Tibial nerve (tissue), 4 donors: ENCODE measurements at regions not wholly inside any gene's neighbourhood (a gene's known extent, or its start where the extent isn't known, plus 50 kb on each side); places are given as distances from the start of the nearest gene placed in this dataset.

ENCODE experiments used
- DNase-seq, 2 donors: peaks; one replicate each; pipeline ENCODE4 v3.0.0-alpha.2; 2019; ENCODE audit warnings: low spot score in 2 of 2
- H3K27ac ChIP-seq, 4 donors: fragments of 200-600 bp; sonication (generic) in 3 of 4; one replicate each; pipeline ENCODE4 v1.5.1; 2017 to 2019; ENCODE audit warnings: mild to moderate bottlenecking in 1 of 4
- H3K27me3 ChIP-seq, 2 donors: fragments of 200-600 bp; sonication (generic) in 1 of 2; one replicate each; pipeline versions ENCODE4 v1.5.1 to v1.6.0; 2017 to 2019
- H3K36me3 ChIP-seq, 3 donors: fragments of 200-600 bp; sonication (generic); one replicate each; pipeline ENCODE4 v1.5.1; 2018 to 2019
- H3K4me1 ChIP-seq, 4 donors: fragments of 200-600 bp; sonication (generic) in 3 of 4; one replicate each; pipeline ENCODE4 v1.5.1; 2017 to 2019
- H3K4me3 ChIP-seq, 4 donors: fragments of 200-600 bp; sonication (generic) in 3 of 4; one replicate each; pipeline ENCODE4 v1.5.1; 2017 to 2019; ENCODE audit warnings: mild to moderate bottlenecking in 1 of 4, moderate library complexity in 1 of 4
- H3K9me3 ChIP-seq, 4 donors: fragments of 200-600 bp; sonication (generic) in 3 of 4; one replicate each; pipeline ENCODE4 v1.5.1; 2017 to 2019
- CTCF ChIP-seq, 5 experiments: fragments of 200-600 bp in 3 of 5; fragments of 450-650 bp in 2 of 5; sonication (generic) in 3 of 5; IDR thresholded peaks; one replicate each; pipeline ENCODE4 v1.5.1; 2016 to 2019; ENCODE audit warnings: antibody characterized with exemption in 5 of 5, mild to moderate bottlenecking in 3 of 5, moderate library complexity in 2 of 5
- EP300 ChIP-seq, 2 donors: sonication (generic); formaldehyde crosslinking; IDR thresholded peaks; one replicate each; pipeline ENCODE4 v1.6.1; 2017; ENCODE audit warnings: antibody characterized with exemption in 2 of 2, mild to moderate bottlenecking in 1 of 2
- POLR2A ChIP-seq, 2 donors: fragments of 450-650 bp; IDR thresholded peaks; one replicate each; pipeline ENCODE4 v1.6.1; 2017; ENCODE audit warnings: antibody characterized with exemption in 2 of 2, mild to moderate bottlenecking in 2 of 2, moderate library complexity in 2 of 2
- WGBS, 2 donors: methylation state at CpG; one replicate each; pipeline ENCODE4 v1.1.5; 2018; 5-methylcytosine and 5-hydroxymethylcytosine counted together

GRCh38 chr21:25220169-25220568, 387.1 kb downstream of the MRPL39 start:
- Histone ChIP-seq H3K9me3 (peaks cover 0 to 28% (median 4%) of the 10 kb centered on the region in 4 donors), H3K27ac (no peak overlapping the region), H3K4me3 (no peak overlapping the region), H3K27me3 (no peaks in the 10 kb centered on the region), H3K36me3 (no peaks in the 10 kb centered on the region), H3K4me1 (no peaks in the 10 kb centered on the region)
- TF ChIP-seq CTCF (IDR thresholded peaks at IDR 0.05) (no peak), EP300 (IDR thresholded peaks at IDR 0.05) (no peak), POLR2A (IDR thresholded peaks at IDR 0.05) (no peak)
- 95 to 96% methylated on average over 1 of the region's 1 CpG for WGBS, 2 donors
- DNase-seq: no peak

- no peaks in the 10 kb centered on the region for H3K4me1 ChIP-seq
- no peak overlapping the region for H3K27ac ChIP-seq
- peaks cover 0 to 12% (median 4%) of the 10 kb centered on the region in 4 donors for H3K9me3 ChIP-seq
- H3K36me3 ChIP-seq: no peaks in the 10 kb centered on the region
- DNase-seq: no peak
- 73 to 79% methylated on average over 2 of the region's 2 CpGs for WGBS, 2 donors
- TF ChIP-seq POLR2A (IDR thresholded peaks at IDR 0.05): no peak
- no peak for TF ChIP-seq EP300 (IDR thresholded peaks at IDR 0.05)
- no peak for TF ChIP-seq CTCF (IDR thresholded peaks at IDR 0.05)
- H3K4me3 ChIP-seq: no peak overlapping the region
- no peaks in the 10 kb centered on the region for H3K27me3 ChIP-seq
Measured at GRCh38 chr21:25215698-25216384, 391.4 kb downstream of the MRPL39 start.

- Histone ChIP-seq H3K36me3 (no peaks in the 10 kb centered on the region), H3K9me3 (peaks cover 0 to 2% (median 0%) of the 10 kb centered on the region in 4 donors), H3K4me3 (no peak overlapping the region), H3K27me3 (no peaks in the 10 kb centered on the region), H3K4me1 (no peaks in the 10 kb centered on the region), H3K27ac (no peak overlapping the region)
- no peak for DNase-seq
- WGBS, 2 donors: 87 to 90% methylated on average over 8 of the region's 8 CpGs
- TF ChIP-seq EP300 (IDR thresholded peaks at IDR 0.05): no peak
- no peak for TF ChIP-seq POLR2A (IDR thresholded peaks at IDR 0.05)
- no peak for TF ChIP-seq CTCF (IDR thresholded peaks at IDR 0.05)
Measured at GRCh38 chr21:25214676-25215075, 392.6 kb downstream of the MRPL39 start.

- Histone ChIP-seq H3K27me3 (no peaks in the 10 kb centered on the region), H3K4me1 (no peaks in the 10 kb centered on the region), H3K9me3 (no peaks in the 10 kb centered on the region), H3K4me3 (no peak overlapping the region), H3K27ac (no peak overlapping the region), H3K36me3 (no peaks in the 10 kb centered on the region)
- 84 to 86% methylated on average over 2 of the region's 2 CpGs for WGBS, 2 donors
- TF ChIP-seq EP300 (IDR thresholded peaks at IDR 0.05) (no peak), CTCF (IDR thresholded peaks at IDR 0.05) (no peak), POLR2A (IDR thresholded peaks at IDR 0.05) (no peak)
- DNase-seq: no peak
Measured at GRCh38 chr21:25199944-25200343, 407.3 kb downstream of the MRPL39 start.

- TF ChIP-seq CTCF (IDR thresholded peaks at IDR 0.05): no peak
- TF ChIP-seq EP300 (IDR thresholded peaks at IDR 0.05): no peak
- no peak for TF ChIP-seq POLR2A (IDR thresholded peaks at IDR 0.05)
- no peaks in the 10 kb centered on the region for H3K9me3 ChIP-seq
- H3K4me1 ChIP-seq: no peaks in the 10 kb centered on the region
- DNase-seq: no peak
- no peak overlapping the region for H3K27ac ChIP-seq
- H3K36me3 ChIP-seq: no peaks in the 10 kb centered on the region
- no peaks in the 10 kb centered on the region for H3K27me3 ChIP-seq
- no peak overlapping the region for H3K4me3 ChIP-seq
Measured at GRCh38 chr21:25191141-25191540, 416.1 kb downstream of the MRPL39 start.
